H9 (cell line): ENCODE measurements at regions not wholly inside any gene's neighbourhood (a gene's known extent, or its start where the extent isn't known, plus 50 kb on each side); places are given as distances from the start of the nearest gene placed in this dataset.

ENCODE experiments used
- DNase-seq: peaks from one replicate; pipeline ENCODE4 v3.0.0-alpha.2; 2017
- H2AFZ ChIP-seq: one replicate; pipeline ENCODE4 v1.6.1; 2013; ENCODE audit warnings: mild to moderate bottlenecking, low read length, control low read depth, moderate library complexity
- H2AK5ac ChIP-seq: 2 replicates; pipeline ENCODE4 v1.6.1; 2013; ENCODE audit warnings: low read length, control low read depth, mixed read lengths; ENCODE audit not compliant: insufficient read length
- H2BK120ac ChIP-seq: one replicate; pipeline ENCODE4 v1.6.1; 2013; ENCODE audit warnings: low read depth, mild to moderate bottlenecking, low read length, control low read depth, inconsistent platforms; ENCODE audit not compliant: poor library complexity, severe bottlenecking
- H2BK12ac ChIP-seq: 2 replicates; pipeline ENCODE4 v1.6.1; 2013; ENCODE audit warnings: low read length, control low read depth, mixed read lengths, low read depth; ENCODE audit not compliant: insufficient read length
- H2BK15ac ChIP-seq: 2 replicates; pipeline ENCODE4 v1.6.1; 2013; ENCODE audit warnings: low read depth, low read length, control low read depth
- H2BK20ac ChIP-seq: one replicate; pipeline ENCODE4 v1.6.1; 2013; ENCODE audit warnings: low read depth, mild to moderate bottlenecking, low read length, control low read depth, inconsistent platforms; ENCODE audit not compliant: poor library complexity, severe bottlenecking
- H2BK5ac ChIP-seq: 2 replicates; pipeline ENCODE4 v1.6.1; 2013; ENCODE audit warnings: low read length, control low read depth, mixed read lengths; ENCODE audit not compliant: insufficient read length
- H3K14ac ChIP-seq: 2 replicates; pipeline ENCODE4 v1.6.1; 2013; ENCODE audit warnings: low read length, control low read depth; ENCODE audit not compliant: insufficient read depth
- H3K18ac ChIP-seq: 2 replicates; pipeline ENCODE4 v1.6.1; 2013; ENCODE audit warnings: low read depth, mild to moderate bottlenecking, mixed read lengths, low read length, control low read depth; ENCODE audit not compliant: insufficient read length
- H3K23ac ChIP-seq: 2 replicates; pipeline ENCODE4 v1.6.1; 2013; ENCODE audit warnings: low read length, control low read depth, mixed read lengths, low read depth; ENCODE audit not compliant: insufficient read length
- H3K23me2 ChIP-seq: 2 replicates; pipeline ENCODE4 v1.6.1; 2013; ENCODE audit warnings: low read depth, mild to moderate bottlenecking, mixed read lengths, low read length, control low read depth; ENCODE audit not compliant: insufficient read length, poor library complexity, severe bottlenecking
- H3K27ac ChIP-seq: 2 replicates; pipeline ENCODE4 v1.5.1; 2013; ENCODE audit warnings: low read length, control low read depth, mixed read lengths, low read depth; ENCODE audit not compliant: insufficient read length
- H3K27me3 ChIP-seq: 2 replicates; pipeline ENCODE4 v1.6.1; 2013; ENCODE audit warnings: low read length, control low read depth, inconsistent platforms; ENCODE audit not compliant: insufficient read depth
- H3K4ac ChIP-seq: 2 replicates; pipeline ENCODE4 v1.6.1; 2013; ENCODE audit warnings: low read depth, mild to moderate bottlenecking, control low read depth, inconsistent platforms, low read length, moderate library complexity
- H3K4me1 ChIP-seq: 2 replicates; pipeline ENCODE4 v1.6.1; 2013; ENCODE audit warnings: low read length, control low read depth, inconsistent platforms; ENCODE audit not compliant: insufficient read depth
- H3K4me2 ChIP-seq: 2 replicates; pipeline ENCODE4 v1.6.1; 2013; ENCODE audit warnings: low read length, control low read depth, mixed read lengths; ENCODE audit not compliant: insufficient read length, insufficient read depth
- H3K56ac ChIP-seq: 2 replicates; pipeline ENCODE4 v1.6.1; 2013; ENCODE audit warnings: low read depth, mild to moderate bottlenecking, mixed read lengths, low read length, control low read depth; ENCODE audit not compliant: insufficient read length
- H3K79me1 ChIP-seq: 2 replicates; pipeline ENCODE4 v1.6.1; 2013; ENCODE audit warnings: low read depth, mild to moderate bottlenecking, moderate library complexity, low read length, control low read depth, inconsistent platforms; ENCODE audit not compliant: insufficient read depth, poor library complexity, severe bottlenecking
- H3K79me2 ChIP-seq: 2 replicates; pipeline ENCODE4 v1.6.1; 2013; ENCODE audit warnings: low read length, control low read depth, inconsistent platforms; ENCODE audit not compliant: insufficient read depth
- H3K9ac ChIP-seq: 2 replicates; pipeline ENCODE4 v1.6.1; 2013; ENCODE audit warnings: low read length, control low read depth, mixed read lengths; ENCODE audit not compliant: insufficient read length; ENCODE audit errors: extremely low read depth
- H3K9me3 ChIP-seq: one replicate; pipeline ENCODE4 v1.6.1; 2013; ENCODE audit warnings: low read depth, low read length, inconsistent platforms; ENCODE audit not compliant: control insufficient read depth
- H3T11ph ChIP-seq: one replicate; pipeline ENCODE4 v1.6.1; 2013; ENCODE audit warnings: mild to moderate bottlenecking, low read length, control low read depth, inconsistent platforms
- H4K20me1 ChIP-seq: one replicate; pipeline ENCODE4 v1.6.1; 2013; ENCODE audit not compliant: control insufficient read depth, insufficient read length, insufficient read depth
- H4K5ac ChIP-seq: 2 replicates; pipeline ENCODE4 v1.6.1; 2013; ENCODE audit warnings: low read depth, mild to moderate bottlenecking, mixed read lengths, low read length, control low read depth; ENCODE audit not compliant: insufficient read length
- H4K8ac ChIP-seq: replicated peaks from 2 replicates; pipeline ENCODE4 v1.6.1; 2013; ENCODE audit warnings: low read length, control low read depth, mixed read lengths, low read depth; ENCODE audit not compliant: insufficient read length
- H4K91ac ChIP-seq: 2 replicates; pipeline ENCODE4 v1.6.1; 2013; ENCODE audit warnings: low read depth, mild to moderate bottlenecking, moderate library complexity, mixed read lengths, low read length, control low read depth; ENCODE audit not compliant: insufficient read length
- H3K27ac Mint-ChIP-seq, 3 experiments: 2 replicates in 2 of 3; 3 replicates in 1 of 3; pipeline ENCODE4 v1.8.0; 2020 to 2021; ENCODE audit warnings: mixed read lengths in 3 of 3, mild to moderate bottlenecking in 1 of 3, moderate library complexity in 1 of 3
- H3K27me3 Mint-ChIP-seq: 2 replicates; pipeline ENCODE4 v1.8.0; 2021; ENCODE audit warnings: low read depth, mild to moderate bottlenecking, moderate library complexity, mixed read lengths
- H3K36me3 Mint-ChIP-seq, 3 experiments: 2 replicates in 2 of 3; 3 replicates in 1 of 3; pipeline ENCODE4 v1.8.0; 2020 to 2021; ENCODE audit warnings: low read depth in 3 of 3, mixed read lengths in 3 of 3; ENCODE audit not compliant: insufficient read depth in 1 of 3
- H3K4me1 Mint-ChIP-seq, 2 experiments: 2 replicates each; pipeline ENCODE4 v1.8.0; 2020; ENCODE audit warnings: mixed read lengths in 2 of 2
- H3K4me3 Mint-ChIP-seq, 2 experiments: 2 replicates in 1 of 2; 3 replicates in 1 of 2; pipeline ENCODE4 v1.8.0; 2020 to 2021; ENCODE audit warnings: mild to moderate bottlenecking in 2 of 2, mixed read lengths in 2 of 2, moderate library complexity in 1 of 2
- H3K9me3 Mint-ChIP-seq, 2 experiments: 2 replicates in 1 of 2; 3 replicates in 1 of 2; pipeline ENCODE4 v1.8.0; 2020; ENCODE audit warnings: mild to moderate bottlenecking in 2 of 2, mixed read lengths in 2 of 2, moderate library complexity in 1 of 2
- WGBS: extraction: QIAGEN DNeasy Blood & Tissue Kit; methylation state at CpG from one replicate; pipeline ENCODE4 v1.1.7; 2013; ENCODE audit warnings: missing lambda C conversion rate, low lambda C conversion rate, mixed read lengths; ENCODE audit not compliant: insufficient read length; ENCODE audit errors: extremely low coverage; 5-methylcytosine and 5-hydroxymethylcytosine counted together
- TF ChIP-seq, protein P1 (sequence below): fragments of 200-600 bp; sonication (generic); conservative IDR thresholded peaks from 3 replicates; pipeline ENCODE4 v1.8.0; 2021; ENCODE audit warnings: antibody characterized with exemption, mild to moderate bottlenecking

DNA sequence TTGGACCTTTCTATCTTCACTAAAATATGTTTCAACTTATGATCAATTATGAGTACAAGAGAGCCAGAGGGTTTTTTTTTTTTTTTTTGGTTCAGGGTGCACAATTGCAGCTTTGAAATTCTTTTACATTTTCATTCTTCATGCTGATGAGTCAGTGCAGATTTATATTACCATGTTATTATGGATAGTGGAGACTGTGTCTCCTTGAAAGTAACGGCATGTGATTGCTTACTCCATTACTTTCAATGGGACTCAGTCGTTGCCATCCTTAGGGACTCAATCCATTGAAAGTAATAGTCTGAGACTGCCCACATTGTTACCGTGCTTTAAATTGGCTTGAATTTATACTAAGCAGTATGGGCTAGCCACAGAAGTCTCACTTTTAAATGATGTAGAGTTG, 286.5 kb upstream of the FANCL start:
- H3K14ac ChIP-seq, result no peak overlapping the region
- no peak overlapping the region for H2BK15ac ChIP-seq
- peaks cover 0 to 5% (median 0%) of the 10 kb centered on the region in 3 experiments; a peak in 1 of 7 replicates for H3K36me3 Mint-ChIP-seq
- no peaks in the 10 kb centered on the region for H3K79me2 ChIP-seq
- no peak for DNase-seq
- no peaks in the 10 kb centered on the region for H3K27me3 Mint-ChIP-seq
- no peak overlapping the region for H3K4me3 Mint-ChIP-seq
- H3K4ac ChIP-seq, result no peak overlapping the region
- H3K9me3 Mint-ChIP-seq, result no peaks in the 10 kb centered on the region
- H3T11ph ChIP-seq, result no peak overlapping the region
- H3K79me1 ChIP-seq, result no peaks in the 10 kb centered on the region
- no peak overlapping the region for H2BK5ac ChIP-seq
- no CpG with 5 or more reads among the region's 3 CpGs for WGBS
- H3K4me1 ChIP-seq, result no peaks in the 10 kb centered on the region; the same call in 1 of the 2 replicates
- no peak overlapping the region for H3K56ac ChIP-seq
- no peaks in the 10 kb centered on the region for H3K23me2 ChIP-seq
- no peak overlapping the region for H2AFZ ChIP-seq
- TF ChIP-seq, protein P1, sequence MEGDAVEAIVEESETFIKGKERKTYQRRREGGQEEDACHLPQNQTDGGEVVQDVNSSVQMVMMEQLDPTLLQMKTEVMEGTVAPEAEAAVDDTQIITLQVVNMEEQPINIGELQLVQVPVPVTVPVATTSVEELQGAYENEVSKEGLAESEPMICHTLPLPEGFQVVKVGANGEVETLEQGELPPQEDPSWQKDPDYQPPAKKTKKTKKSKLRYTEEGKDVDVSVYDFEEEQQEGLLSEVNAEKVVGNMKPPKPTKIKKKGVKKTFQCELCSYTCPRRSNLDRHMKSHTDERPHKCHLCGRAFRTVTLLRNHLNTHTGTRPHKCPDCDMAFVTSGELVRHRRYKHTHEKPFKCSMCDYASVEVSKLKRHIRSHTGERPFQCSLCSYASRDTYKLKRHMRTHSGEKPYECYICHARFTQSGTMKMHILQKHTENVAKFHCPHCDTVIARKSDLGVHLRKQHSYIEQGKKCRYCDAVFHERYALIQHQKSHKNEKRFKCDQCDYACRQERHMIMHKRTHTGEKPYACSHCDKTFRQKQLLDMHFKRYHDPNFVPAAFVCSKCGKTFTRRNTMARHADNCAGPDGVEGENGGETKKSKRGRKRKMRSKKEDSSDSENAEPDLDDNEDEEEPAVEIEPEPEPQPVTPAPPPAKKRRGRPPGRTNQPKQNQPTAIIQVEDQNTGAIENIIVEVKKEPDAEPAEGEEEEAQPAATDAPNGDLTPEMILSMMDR, result no peak
- no peak overlapping the region for H2BK120ac ChIP-seq
- H2BK20ac ChIP-seq, result no peak overlapping the region
- H3K23ac ChIP-seq, result no peak overlapping the region
- H3K4me2 ChIP-seq, result no peak overlapping the region
- H4K91ac ChIP-seq, result no peak overlapping the region
- H4K20me1 ChIP-seq, result no peaks in the 10 kb centered on the region
- no peak overlapping the region for H3K18ac ChIP-seq
- no peak overlapping the region for H4K5ac ChIP-seq
- H3K9me3 ChIP-seq, result no peaks in the 10 kb centered on the region
- no peak overlapping the region for H2AK5ac ChIP-seq
- H4K8ac ChIP-seq, result no peak overlapping the region
- H3K4me1 Mint-ChIP-seq, result peaks cover 10 to 20% of the 10 kb centered on the region in 2 experiments
- no peak overlapping the region for H3K27ac Mint-ChIP-seq
- no peaks in the 10 kb centered on the region for H3K27me3 ChIP-seq
- H3K27ac ChIP-seq, result no peak overlapping the region
- no peak overlapping the region for H3K9ac ChIP-seq
- no peak overlapping the region for H2BK12ac ChIP-seq
